Endothelial cell (in vitro differentiated cells): ENCODE measurements at regions not wholly inside any gene's neighbourhood (a gene's known extent, or its start where the extent isn't known, plus 50 kb on each side); places are given as distances from the start of the nearest gene placed in this dataset.
A peak's percentile ranks its signal among the peaks of the same experiment; 100 is the strongest.

Source experiments
- DNase-seq: peaks from one replicate; pipeline ENCODE4 v3.0.0; 2021; ENCODE audit warnings: low spot score
- H3K27ac Mint-ChIP-seq: one replicate; pipeline ENCODE4 v1.8.0; 2021; ENCODE audit warnings: mixed read lengths, inconsistent platforms; ENCODE audit not compliant: unreplicated experiment
- H3K27me3 Mint-ChIP-seq: one replicate; pipeline ENCODE4 v1.8.0; 2021; ENCODE audit warnings: mild to moderate bottlenecking, moderate library complexity, mixed read lengths, inconsistent platforms; ENCODE audit not compliant: unreplicated experiment
- H3K36me3 Mint-ChIP-seq: one replicate; pipeline ENCODE4 v1.8.0; 2021; ENCODE audit warnings: mild to moderate bottlenecking, low read depth, mixed read lengths, inconsistent platforms; ENCODE audit not compliant: unreplicated experiment
- H3K4me1 Mint-ChIP-seq: one replicate; pipeline ENCODE4 v1.8.0; 2021; ENCODE audit warnings: mild to moderate bottlenecking, mixed read lengths, inconsistent platforms; ENCODE audit not compliant: unreplicated experiment
- H3K4me3 Mint-ChIP-seq: one replicate; pipeline ENCODE4 v1.8.0; 2021; ENCODE audit warnings: mild to moderate bottlenecking, mixed read lengths, inconsistent platforms; ENCODE audit not compliant: unreplicated experiment
- H3K9me3 Mint-ChIP-seq: one replicate; pipeline ENCODE4 v1.8.0; 2021; ENCODE audit warnings: mixed read lengths, inconsistent platforms; ENCODE audit not compliant: unreplicated experiment
- TF ChIP-seq, protein P1 (sequence below): fragments of 200-600 bp; sonication (generic); IDR thresholded peaks from one replicate; pipeline ENCODE4 v1.5.0; 2021; ENCODE audit warnings: antibody characterized with exemption; ENCODE audit not compliant: unreplicated experiment

- no peak overlapping the region for H3K27ac Mint-ChIP-seq
- H3K27me3 Mint-ChIP-seq = peaks cover 3% of the 10 kb centered on the region
- TF ChIP-seq, protein P1, sequence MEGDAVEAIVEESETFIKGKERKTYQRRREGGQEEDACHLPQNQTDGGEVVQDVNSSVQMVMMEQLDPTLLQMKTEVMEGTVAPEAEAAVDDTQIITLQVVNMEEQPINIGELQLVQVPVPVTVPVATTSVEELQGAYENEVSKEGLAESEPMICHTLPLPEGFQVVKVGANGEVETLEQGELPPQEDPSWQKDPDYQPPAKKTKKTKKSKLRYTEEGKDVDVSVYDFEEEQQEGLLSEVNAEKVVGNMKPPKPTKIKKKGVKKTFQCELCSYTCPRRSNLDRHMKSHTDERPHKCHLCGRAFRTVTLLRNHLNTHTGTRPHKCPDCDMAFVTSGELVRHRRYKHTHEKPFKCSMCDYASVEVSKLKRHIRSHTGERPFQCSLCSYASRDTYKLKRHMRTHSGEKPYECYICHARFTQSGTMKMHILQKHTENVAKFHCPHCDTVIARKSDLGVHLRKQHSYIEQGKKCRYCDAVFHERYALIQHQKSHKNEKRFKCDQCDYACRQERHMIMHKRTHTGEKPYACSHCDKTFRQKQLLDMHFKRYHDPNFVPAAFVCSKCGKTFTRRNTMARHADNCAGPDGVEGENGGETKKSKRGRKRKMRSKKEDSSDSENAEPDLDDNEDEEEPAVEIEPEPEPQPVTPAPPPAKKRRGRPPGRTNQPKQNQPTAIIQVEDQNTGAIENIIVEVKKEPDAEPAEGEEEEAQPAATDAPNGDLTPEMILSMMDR = no peak
- H3K4me3 Mint-ChIP-seq = no peak overlapping the region
- H3K9me3 Mint-ChIP-seq = no peaks in the 10 kb centered on the region
- no peaks in the 10 kb centered on the region for H3K36me3 Mint-ChIP-seq
- H3K4me1 Mint-ChIP-seq = no peaks in the 10 kb centered on the region
- DNase-seq = no peak
Observed at GRCh38 chrX:39409246-39409917, 608.1 kb downstream of the MID1IP1 start.

GRCh38 chrX:39414290-39414854 is 613.1 kb downstream of the MID1IP1 start:
- Mint-ChIP-seq H3K4me3 (no peak overlapping the region), H3K36me3 (no peaks in the 10 kb centered on the region), H3K27me3 (peaks cover 5% of the 10 kb centered on the region), H3K27ac (no peak overlapping the region), H3K4me1 (peaks cover 14% of the 10 kb centered on the region), H3K9me3 (no peaks in the 10 kb centered on the region)
- no peak for DNase-seq
- TF ChIP-seq, protein P1 = no peak

- Mint-ChIP-seq H3K9me3 (no peaks in the 10 kb centered on the region), H3K27ac (no peak overlapping the region), H3K27me3 (peaks cover 5% of the 10 kb centered on the region), H3K4me3 (no peak overlapping the region), H3K36me3 (no peaks in the 10 kb centered on the region), H3K4me1 (peaks cover 14% of the 10 kb centered on the region)
- no peak for DNase-seq
- TF ChIP-seq, protein P1 = no peak
Observed at GRCh38 chrX:39416547-39417260, 615.4 kb downstream of the MID1IP1 start.

GRCh38 chrX:39418254-39418704 is 617.0 kb downstream of the MID1IP1 start:
- Mint-ChIP-seq H3K9me3 (no peaks in the 10 kb centered on the region), H3K27me3 (peaks cover 5% of the 10 kb centered on the region), H3K4me1 (peaks cover 14% of the 10 kb centered on the region), H3K27ac (peak overlapping the region; percentile 32), H3K4me3 (no peak overlapping the region), H3K36me3 (no peaks in the 10 kb centered on the region)
- TF ChIP-seq, protein P1 = no peak
- DNase-seq = no peak
